C1 segment of cervical spinal cord (tissue), 14 donors: ENCODE measurements at regions not wholly inside any gene's neighbourhood (a gene's known extent, or its start where the extent isn't known, plus 50 kb on each side); places are given as distances from the start of the nearest gene placed in this dataset.
"Not testable (repeated sequence)": the region's sequence is repeated elsewhere in the genome, so short reads cannot be mapped to it uniquely, and the experiment has no call there.

Experiments
- DNase-seq, 14 donors: peaks; one replicate each; lab custom pipeline; 2025; lab: John Stamatoyannopoulos, UW

- DNase-seq: no peak
These were observed 103.9 kb upstream of the FHL2 start for GRCh38 chr2:105502625-105503334.

GRCh38 chr2:105498281-105498846 lies 99.5 kb upstream of the FHL2 start:
- DNase-seq: no peak

GRCh38 chr2:105497094-105497493 lies 98.2 kb upstream of the FHL2 start:
- DNase-seq: no peak

GRCh38 chr2:105496271-105496670 lies 97.4 kb upstream of the FHL2 start:
- no peak for DNase-seq

GRCh38 chr2:105494683-105495425 lies 96.0 kb upstream of the FHL2 start:
- no peak for DNase-seq

DNA sequence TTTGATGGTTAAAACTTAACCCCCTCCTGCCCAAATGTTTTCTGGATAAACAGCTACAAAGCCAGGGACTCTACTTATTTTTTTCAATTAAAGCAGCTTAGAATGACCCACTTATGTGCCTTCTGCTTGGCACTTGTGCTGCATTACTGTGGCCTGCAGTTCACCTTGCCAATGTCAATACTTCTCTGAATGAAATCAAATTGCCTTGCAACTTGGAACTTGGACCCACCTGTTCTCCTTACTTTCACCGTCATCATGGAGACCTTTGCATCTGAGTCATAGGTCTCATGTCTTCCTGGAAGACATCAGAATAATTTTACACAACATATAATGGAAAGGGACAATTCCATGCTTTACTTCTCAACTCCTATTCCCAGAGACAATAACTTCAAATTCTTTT lies 92.1 kb upstream of the FHL2 start:
- no peak for DNase-seq

DNA sequence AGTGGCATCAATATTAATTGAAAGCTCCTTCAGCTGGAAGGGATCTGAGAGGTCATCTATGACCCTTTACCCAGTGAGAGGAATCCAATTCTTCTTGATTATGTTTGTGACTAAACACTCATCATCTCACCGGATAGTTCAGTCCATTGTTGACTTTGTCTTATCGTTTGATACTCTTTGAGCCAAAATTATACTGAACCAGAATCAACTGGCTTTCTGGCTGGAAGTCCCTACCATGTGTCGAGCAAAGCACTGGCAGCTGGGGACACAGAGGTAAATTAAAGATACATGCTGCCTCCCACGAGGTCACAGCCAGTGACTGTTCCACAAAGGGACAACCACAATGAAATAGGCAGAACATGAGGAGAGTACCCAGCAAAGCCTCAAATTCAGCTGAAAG lies 91.4 kb upstream of the FHL2 start:
- DNase-seq: no peak

DNA sequence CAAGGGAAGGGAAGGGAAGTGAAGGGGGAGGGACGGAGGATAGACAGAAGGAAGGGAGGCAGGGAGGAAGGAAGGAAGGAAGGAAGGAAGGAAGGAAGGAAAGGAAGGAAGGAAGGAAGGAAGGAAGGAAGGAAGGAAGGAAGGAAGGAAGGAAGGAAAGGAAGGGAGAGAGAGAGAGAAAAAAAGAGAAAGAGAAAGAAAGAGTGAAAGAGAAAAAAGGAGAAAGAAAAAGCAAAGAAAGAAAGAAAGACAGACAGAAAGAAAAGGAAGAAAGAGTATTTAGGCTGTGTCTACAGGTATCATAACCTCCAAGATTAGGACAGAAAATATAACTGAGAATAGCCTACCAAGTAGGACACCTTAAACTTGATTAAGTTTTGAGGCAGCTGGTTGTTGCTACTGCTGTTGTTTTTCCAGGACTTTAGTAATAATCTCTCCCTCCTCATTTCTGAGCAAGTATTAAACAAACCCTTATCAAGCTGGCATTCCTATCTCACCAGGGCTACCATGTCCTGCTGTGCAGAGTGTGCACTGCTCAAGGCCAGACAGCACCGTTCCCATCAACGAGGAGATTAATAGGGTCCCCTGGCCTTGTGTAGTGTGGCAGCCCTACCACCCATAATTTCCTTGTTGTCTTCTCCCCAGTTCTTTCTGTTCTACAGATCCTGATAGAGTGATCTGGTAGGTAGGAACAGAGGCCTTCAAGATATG lies 90.5 kb upstream of the FHL2 start:
- no peak for DNase-seq

DNA sequence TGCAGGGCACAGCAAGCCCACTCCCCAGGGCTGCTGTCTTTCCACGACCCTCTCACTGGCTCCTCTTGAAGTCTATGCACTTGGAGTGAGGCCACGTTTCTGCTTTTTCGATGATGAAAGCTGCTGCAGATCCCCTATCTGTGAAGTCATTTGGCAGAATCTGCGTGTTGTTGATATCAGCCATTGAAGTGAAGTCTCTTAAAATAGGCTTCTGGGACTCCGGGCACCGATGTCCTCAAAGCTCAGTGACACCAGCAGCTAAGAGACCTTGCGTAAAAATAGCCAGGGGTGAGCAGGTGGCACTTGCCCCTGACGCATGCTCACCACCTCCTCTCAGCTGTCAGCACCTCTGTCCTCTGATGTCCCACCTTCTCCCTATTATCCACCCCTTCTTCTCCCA lies 89.4 kb upstream of the FHL2 start:
- DNase-seq: no peak

GRCh38 chr2:105487142-105488069 lies 88.6 kb upstream of the FHL2 start:
- DNase-seq: no peak

DNA sequence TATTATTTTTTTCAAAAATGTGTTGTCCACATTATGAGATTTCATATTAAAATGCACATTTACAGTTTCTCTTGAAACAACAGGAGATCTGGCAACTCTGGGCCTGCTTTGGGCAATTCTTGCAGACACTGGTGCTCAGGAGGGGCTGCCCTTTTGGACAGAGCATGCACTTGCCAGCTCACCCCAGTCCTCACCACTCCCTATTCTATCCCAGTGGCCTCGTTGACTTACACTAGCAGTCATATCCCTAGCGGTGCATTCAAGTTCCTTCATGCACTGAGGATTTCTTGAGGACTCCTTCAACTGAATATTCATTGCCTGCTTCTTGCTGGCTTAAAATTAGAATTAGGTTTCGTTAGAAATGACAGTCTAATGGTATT lies 87.9 kb upstream of the FHL2 start:
- DNase-seq: no peak

DNA sequence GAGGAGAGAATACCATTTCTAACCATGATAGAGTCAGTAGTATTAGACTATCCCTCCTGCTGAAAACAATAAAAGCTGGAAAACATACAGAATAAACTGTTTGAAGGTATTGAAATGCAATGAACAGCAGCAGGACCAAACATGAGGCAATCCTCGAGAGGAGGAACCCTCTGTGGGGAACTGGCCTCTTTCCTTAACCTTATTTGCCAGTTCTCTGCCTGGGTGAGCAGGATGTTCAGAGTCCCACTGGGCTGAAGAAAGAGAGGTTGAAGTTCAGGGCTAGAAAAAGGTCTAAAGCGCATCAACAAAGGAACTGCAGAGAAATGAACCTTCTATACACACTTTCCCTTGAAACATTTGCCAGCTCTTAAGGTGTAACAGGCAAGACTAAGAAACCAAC lies 79.8 kb upstream of the FHL2 start:
- no peak for DNase-seq

DNA sequence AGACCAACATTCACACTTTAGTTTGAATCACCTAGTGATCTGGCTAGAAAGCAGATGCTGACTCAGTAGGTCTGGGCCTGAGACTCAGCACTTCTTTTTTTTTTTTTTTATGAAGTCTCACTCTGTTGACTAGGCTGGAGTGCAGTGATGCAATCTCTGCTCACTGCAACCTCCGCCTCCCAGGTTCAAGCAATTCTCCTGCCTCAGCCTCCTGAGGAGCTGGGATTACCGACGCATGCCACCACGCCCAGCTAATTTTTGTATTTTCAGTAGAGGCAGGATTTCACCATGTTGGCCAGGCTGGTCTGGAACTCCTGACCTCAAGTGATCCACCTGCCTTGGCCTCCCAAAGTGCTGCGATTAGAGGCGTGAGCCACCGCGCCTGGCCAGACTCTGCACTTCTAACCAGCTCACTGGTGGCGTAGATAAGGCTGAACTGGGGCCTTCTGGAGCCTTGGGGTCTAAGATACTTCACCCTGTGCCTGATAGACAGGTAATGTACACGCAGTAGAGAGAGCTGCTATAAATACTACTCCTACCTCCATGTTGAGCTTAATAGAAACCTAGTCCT lies 78.3 kb upstream of the FHL2 start:
- DNase-seq: not testable (repeated sequence)

DNA sequence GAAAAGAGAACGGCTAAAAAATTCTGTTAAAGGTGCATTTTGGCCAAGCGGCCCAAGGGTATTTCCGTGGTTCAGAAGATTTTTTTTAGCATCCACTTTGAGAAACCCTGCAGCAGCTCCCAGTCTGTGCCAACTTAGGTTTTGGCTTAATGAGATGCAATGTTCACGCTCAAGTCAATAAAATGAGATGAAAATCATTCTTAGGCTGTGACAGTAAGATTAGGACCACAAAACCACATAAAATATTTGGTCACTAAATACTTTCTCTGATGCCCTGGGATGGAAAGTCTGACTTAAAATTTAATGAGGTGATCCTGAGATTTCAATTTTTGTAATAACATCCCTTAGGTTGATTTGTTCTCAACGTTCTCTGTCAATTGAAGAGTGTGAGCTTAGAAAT lies 74.2 kb upstream of the FHL2 start:
- DNase-seq: no peak

DNA sequence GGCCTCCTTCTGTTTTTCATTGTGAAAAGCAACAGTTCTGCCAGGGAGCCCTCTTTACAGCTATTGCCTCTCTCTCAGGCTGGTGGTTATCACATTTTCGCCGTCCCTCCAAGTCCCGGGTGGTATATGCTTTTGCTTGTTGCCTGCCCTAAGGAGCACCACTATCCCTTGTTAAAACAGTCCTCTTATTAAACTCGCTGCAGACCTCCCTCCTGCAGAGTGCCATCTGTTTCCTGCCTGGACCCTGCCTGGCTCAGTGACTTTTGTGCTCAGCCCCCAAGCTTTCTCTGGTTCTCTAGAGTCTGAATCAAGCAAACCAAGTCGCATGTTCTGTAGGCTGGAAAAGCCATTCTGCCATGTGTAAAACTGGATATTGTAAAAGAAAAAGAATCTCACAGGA lies 72.1 kb upstream of the FHL2 start:
- peak in 1 of 14 donors; percentile 46 for DNase-seq

- DNase-seq: no peak
These were observed 70.9 kb upstream of the FHL2 start for GRCh38 chr2:105469781-105470180.

DNA sequence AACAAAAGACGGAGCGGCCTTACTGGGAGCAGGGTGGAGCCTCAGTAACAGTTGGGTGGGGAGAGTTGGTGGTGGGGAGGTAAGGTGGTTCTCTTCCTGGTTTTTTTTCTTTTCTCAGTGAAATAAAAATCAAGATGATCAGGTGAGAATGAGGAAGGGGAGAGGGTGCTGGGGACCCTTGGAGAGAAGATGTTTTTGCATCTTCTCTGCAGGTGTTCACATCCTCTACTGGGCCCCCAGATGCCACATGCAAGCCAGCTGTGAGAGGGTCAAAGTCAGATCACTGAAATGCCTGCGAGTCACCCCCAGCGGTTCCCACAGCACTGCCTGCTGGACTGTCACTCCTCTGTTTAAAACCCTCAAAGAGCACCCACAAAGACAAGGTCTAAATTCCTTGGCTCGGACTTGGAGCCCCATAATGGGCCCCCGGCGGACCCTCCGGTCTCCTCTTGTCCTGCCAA lies 69.8 kb upstream of the FHL2 start:
- no peak for DNase-seq

- DNase-seq: no peak
These were observed 65.5 kb upstream of the FHL2 start for GRCh38 chr2:105464325-105464724.

DNA sequence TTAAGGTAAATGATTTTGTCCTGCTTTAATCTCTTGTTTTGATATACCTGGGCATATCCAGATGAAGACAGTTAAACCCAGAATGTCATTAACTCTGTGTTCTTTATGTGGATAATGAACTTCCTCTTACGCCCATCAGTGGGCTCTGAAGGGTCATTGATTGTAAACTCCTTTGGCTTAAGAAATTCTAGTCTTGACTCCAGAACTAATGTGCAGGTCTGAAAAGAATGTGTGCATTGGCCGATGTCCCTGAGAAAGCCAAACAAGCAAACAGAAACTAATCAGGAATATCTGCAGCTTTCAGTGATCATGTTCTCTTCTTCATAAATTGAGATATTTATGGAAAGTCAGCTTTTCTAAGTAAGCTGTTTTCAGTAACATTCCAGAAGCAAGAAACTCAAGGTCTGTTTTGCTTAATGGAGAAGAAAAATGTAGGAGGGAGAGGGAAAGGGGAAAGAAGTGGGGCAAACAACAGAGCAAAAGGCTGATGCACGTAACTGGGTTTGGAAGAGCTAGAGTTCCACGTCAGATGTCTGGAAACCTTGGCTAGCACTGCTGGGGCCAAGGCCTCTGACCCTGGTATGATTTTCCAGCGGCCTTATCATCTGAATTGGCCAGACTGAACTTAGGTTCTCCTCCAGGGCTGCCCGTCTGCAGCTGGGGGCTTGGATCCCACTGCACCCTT lies 61.3 kb upstream of the FHL2 start:
- DNase-seq: no peak

GRCh38 chr2:105458076-105458475 lies 59.2 kb upstream of the FHL2 start:
- no peak for DNase-seq
